Renal cortical epithelial cell (primary cell): ENCODE measurements at regions not wholly inside any gene's neighbourhood (a gene's known extent, or its start where the extent isn't known, plus 50 kb on each side); places are given as distances from the start of the nearest gene placed in this dataset.

ENCODE experiments used
- DNase-seq: peaks from one replicate; pipeline ENCODE4 v3.0.0-alpha.2; 2011; ENCODE audit warnings: low read depth

GRCh38 chr2:56444339-56444738, 260.5 kb downstream of the CCDC85A start:
- DNase-seq = peak; percentile 86

- DNase-seq = peak; percentile 93
These were observed 264.7 kb downstream of the CCDC85A start for GRCh38 chr2:56448403-56449001.

GRCh38 chr2:56449002-56449431, 265.2 kb downstream of the CCDC85A start:
- peak; percentile 99 for DNase-seq

- DNase-seq = peak; percentile 85
These were observed 265.7 kb downstream of the CCDC85A start for GRCh38 chr2:56449449-56449860.

- DNase-seq = peak; percentile 46
These were observed 266.3 kb downstream of the CCDC85A start for GRCh38 chr2:56450047-56450446.

GRCh38 chr2:56450772-56451171, 267.0 kb downstream of the CCDC85A start:
- peak; percentile 13 for DNase-seq

- DNase-seq = no peak
These were observed 271.9 kb downstream of the CCDC85A start for GRCh38 chr2:56455642-56456041.

- no peak for DNase-seq
These were observed 273.0 kb downstream of the CCDC85A start for GRCh38 chr2:56456791-56457190.

GRCh38 chr2:56460508-56460907, 276.7 kb downstream of the CCDC85A start:
- no peak for DNase-seq

GRCh38 chr2:56464066-56464465, 280.3 kb downstream of the CCDC85A start:
- no peak for DNase-seq

GRCh38 chr2:56464613-56465012, 280.8 kb downstream of the CCDC85A start:
- DNase-seq = no peak

- DNase-seq = peak; percentile 10
These were observed 281.7 kb downstream of the CCDC85A start for GRCh38 chr2:56465491-56465890.

GRCh38 chr2:56473524-56473923, 289.7 kb downstream of the CCDC85A start:
- DNase-seq = no peak

- peak; percentile 94 for DNase-seq
These were observed 290.8 kb downstream of the CCDC85A start for GRCh38 chr2:56474412-56475158.

GRCh38 chr2:56475191-56475590, 291.4 kb downstream of the CCDC85A start:
- DNase-seq = peak; percentile 59

GRCh38 chr2:56476509-56477071, 292.8 kb downstream of the CCDC85A start:
- DNase-seq = peak; percentile 9

GRCh38 chr2:56478027-56478426, 294.2 kb downstream of the CCDC85A start:
- no peak for DNase-seq

GRCh38 chr2:56483081-56483480, 299.3 kb downstream of the CCDC85A start:
- DNase-seq = peak; percentile 67

- DNase-seq = no peak
These were observed 301.1 kb downstream of the CCDC85A start for GRCh38 chr2:56484906-56485305.

GRCh38 chr2:56500317-56500716, 316.5 kb downstream of the CCDC85A start:
- no peak for DNase-seq

GRCh38 chr2:56502616-56503015, 318.8 kb downstream of the CCDC85A start:
- no peak for DNase-seq

GRCh38 chr2:56505885-56506284, 322.1 kb downstream of the CCDC85A start:
- peak; percentile 6 for DNase-seq

GRCh38 chr2:56508662-56509061, 324.9 kb downstream of the CCDC85A start:
- peak; percentile 47 for DNase-seq
